ENCODE measurements at regions not wholly inside any gene's neighbourhood (a gene's known extent, or its start where the extent isn't known, plus 50 kb on each side); places are given as distances from the start of the nearest gene placed in this dataset.

GRCh38 chr21:23986214-23986613 lies 1621.1 kb downstream of the MRPL39 start (continued):
- TF ChIP-seq EZH2phosphoT487 (IDR thresholded peaks at IDR 0.05; ENCODE audit: unreplicated experiment) = no peak
- TF ChIP-seq NANOG (IDR thresholded peaks at IDR 0.05; ENCODE audit: borderline replicate concordance) = no peak
- TF ChIP-seq, protein P1, sequence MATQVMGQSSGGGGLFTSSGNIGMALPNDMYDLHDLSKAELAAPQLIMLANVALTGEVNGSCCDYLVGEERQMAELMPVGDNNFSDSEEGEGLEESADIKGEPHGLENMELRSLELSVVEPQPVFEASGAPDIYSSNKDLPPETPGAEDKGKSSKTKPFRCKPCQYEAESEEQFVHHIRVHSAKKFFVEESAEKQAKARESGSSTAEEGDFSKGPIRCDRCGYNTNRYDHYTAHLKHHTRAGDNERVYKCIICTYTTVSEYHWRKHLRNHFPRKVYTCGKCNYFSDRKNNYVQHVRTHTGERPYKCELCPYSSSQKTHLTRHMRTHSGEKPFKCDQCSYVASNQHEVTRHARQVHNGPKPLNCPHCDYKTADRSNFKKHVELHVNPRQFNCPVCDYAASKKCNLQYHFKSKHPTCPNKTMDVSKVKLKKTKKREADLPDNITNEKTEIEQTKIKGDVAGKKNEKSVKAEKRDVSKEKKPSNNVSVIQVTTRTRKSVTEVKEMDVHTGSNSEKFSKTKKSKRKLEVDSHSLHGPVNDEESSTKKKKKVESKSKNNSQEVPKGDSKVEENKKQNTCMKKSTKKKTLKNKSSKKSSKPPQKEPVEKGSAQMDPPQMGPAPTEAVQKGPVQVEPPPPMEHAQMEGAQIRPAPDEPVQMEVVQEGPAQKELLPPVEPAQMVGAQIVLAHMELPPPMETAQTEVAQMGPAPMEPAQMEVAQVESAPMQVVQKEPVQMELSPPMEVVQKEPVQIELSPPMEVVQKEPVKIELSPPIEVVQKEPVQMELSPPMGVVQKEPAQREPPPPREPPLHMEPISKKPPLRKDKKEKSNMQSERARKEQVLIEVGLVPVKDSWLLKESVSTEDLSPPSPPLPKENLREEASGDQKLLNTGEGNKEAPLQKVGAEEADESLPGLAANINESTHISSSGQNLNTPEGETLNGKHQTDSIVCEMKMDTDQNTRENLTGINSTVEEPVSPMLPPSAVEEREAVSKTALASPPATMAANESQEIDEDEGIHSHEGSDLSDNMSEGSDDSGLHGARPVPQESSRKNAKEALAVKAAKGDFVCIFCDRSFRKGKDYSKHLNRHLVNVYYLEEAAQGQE (IDR thresholded peaks at IDR 0.05; ENCODE audit: unreplicated experiment) = no peak
- no peak for TF ChIP-seq JUNB (IDR thresholded peaks at IDR 0.05; ENCODE audit: unreplicated experiment)
- no peak for TF ChIP-seq ETS1 (IDR thresholded peaks at IDR 0.05)
- TF ChIP-seq CREB1 (CRISPR knock-in tag; IDR thresholded peaks at IDR 0.05; ENCODE audit: low read depth) = no peak
- TF ChIP-seq CTCF (conservative IDR thresholded peaks at IDR 0.05; ENCODE audit: low read depth in 2 of 2) = no peak
- TF ChIP-seq EZH2 (IDR thresholded peaks at IDR 0.05; ENCODE audit: low read depth, unreplicated experiment) = no peak
- TF ChIP-seq ZNF331 (CRISPR knock-in tag; IDR thresholded peaks at IDR 0.05; ENCODE audit: low read depth) = no peak

GRCh38 chr21:23982546-23982945 lies 1624.7 kb downstream of the MRPL39 start:
- Mint-ChIP-seq H3K4me3 (no peak overlapping the region), H3K9me3 (peaks cover 81% of the 10 kb centered on the region)
- TF ChIP-seq, protein P1 (IDR thresholded peaks at IDR 0.05; ENCODE audit: unreplicated experiment) = no peak

More at GRCh38 chr21:23982546-23982945, 1624.7 kb downstream of the MRPL39 start:
- Mint-ChIP-seq H3K27ac (no peak overlapping the region), H3K36me3 (ENCODE audit: low read depth) (peaks cover 28% of the 10 kb centered on the region), H3K27me3 (ENCODE audit: insufficient read depth, low read depth, poor library complexity) (no peaks in the 10 kb centered on the region), H3K4me1 (no peaks in the 10 kb centered on the region)
- Histone ChIP-seq H3K27me3 (ENCODE audit: insufficient read depth) (no peaks in the 10 kb centered on the region), H3K4me2 (no peak overlapping the region), H3K79me2 (replicated peaks; ENCODE audit: insufficient read depth) (no peaks in the 10 kb centered on the region), H3K4me1 (ENCODE audit: insufficient read depth) (no peaks in the 10 kb centered on the region), H3K27ac (ENCODE audit: low read depth) (no peak overlapping the region), H3K36me3 (ENCODE audit: insufficient read depth) (no peaks in the 10 kb centered on the region), H3K4me3 (no peak overlapping the region), H3K9me2 (ENCODE audit: insufficient read depth) (no peaks in the 10 kb centered on the region), H2AFZ (no peak overlapping the region), H3F3A (replicated peaks; ENCODE audit: low read depth) (no peaks in the 10 kb centered on the region), H4K20me1 (replicated peaks; ENCODE audit: insufficient read depth) (no peaks in the 10 kb centered on the region)
- DNase-seq (ENCODE audit: low spot score) (no peak), ATAC-seq (no peak)

Measured in GM23338 (cell line).